Activated CD8-positive, alpha-beta memory T cell treated with anti-CD3 and anti-CD28 coated beads, Interleukin-2, amount 50 U/mL, for 4 hours (primary cell): ENCODE measurements at regions not wholly inside any gene's neighbourhood (a gene's known extent, or its start where the extent isn't known, plus 50 kb on each side); places are given as distances from the start of the nearest gene placed in this dataset.

Experiments used
- DNase-seq: peaks from one replicate; pipeline ENCODE4 v3.0.0-alpha.2; 2020

DNA sequence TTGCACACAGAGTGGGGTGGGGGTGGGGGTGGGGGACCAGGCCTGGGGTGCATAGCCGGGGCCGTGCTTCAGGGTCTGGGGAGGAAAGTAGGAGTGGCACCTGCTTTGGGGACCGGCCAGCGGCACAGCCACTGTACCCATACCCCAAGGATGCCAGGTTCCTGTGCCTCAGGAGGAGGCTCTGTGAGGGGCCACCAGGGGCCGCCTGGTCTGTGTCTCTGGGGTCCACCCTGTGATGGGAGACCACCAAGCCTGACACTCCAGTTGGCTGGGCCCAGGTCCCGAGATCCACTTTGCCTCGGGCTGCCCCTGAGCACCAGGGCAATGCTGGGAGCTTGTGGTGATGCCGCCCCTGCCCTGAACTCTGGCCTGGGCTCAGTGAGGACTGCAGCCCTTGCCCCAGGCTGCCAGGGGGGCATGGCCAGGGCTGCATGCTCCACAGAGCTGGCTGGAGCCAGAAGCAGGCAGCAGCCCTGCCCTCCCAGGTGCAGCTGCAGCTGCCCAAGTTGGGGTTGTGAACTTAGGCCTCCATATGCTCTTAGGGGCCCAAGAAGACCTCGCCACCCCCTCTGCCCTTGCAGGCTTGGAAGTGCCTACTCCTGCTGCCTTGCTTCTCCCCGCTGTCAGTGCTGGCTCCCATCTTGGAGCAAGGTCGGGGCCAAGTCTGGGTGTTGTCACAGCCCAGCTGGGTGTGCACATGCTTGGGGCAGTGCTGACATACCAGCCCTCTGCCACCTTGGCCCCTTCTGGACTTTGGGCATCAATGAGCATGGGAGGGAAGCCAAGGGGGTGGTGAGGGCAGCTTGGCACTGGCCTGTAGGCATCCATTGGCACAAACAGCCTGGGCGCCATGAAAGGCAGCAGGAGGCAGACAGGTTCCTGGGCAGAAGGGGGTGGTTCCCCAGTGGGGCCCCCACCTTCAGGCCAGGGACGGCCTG, 123.3 kb upstream of the THY1 start:
- DNase-seq = no peak

DNA sequence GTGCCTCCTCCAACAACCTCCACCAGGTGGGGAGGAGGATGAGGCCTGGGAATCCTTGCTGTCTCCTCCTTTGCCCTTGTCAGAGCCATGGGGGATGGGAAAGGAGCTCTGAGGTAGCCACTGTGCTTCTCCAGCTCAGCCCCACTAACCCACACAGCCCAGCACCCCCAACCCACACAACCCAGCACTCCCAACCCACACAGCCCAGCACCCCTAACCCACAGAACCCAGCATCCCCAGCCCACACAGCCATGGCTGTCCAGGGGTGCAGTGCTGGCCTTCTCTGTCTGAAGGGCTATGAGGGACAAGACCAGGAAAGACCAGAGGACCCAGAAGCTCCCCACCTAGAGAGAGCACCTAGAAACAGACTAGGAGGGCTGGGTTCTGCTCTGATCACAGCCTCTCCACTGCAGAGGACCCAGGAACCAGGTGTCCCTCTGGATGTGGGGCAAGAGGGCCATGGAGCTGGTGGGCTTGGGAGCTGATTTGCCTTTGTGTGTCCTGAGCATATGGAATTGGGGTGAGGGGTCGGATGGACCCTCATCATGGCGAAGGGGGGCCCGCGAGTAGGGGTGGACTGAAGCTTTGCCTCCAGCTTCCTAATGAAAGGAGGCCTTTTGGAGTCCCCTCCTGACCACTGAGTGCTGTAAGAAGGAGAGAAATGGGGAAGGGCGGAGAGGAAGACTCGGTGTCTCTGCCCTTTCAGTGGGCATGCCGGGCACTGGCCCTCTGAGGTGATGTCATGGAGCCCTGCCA, 117.6 kb upstream of the THY1 start:
- no peak for DNase-seq

DNA sequence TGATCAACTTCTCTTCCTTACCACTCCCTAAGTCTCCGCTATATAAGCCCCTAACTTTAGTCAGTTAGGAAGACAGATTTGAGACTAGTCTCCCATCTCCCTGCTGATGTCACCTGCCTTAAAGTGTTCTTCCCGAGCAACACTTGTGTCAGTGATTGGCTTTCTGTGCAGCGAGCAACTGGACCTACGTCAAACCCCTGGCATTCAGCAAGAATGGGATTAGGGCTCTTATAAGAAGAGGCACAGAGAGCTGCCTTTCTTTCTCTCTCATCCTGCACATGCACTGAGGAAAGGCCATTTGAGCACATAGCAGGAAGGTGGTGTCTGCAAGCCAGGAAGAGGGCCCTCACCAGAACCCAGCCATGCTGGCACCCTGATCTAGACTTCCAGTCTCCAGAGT, 116.6 kb upstream of the THY1 start:
- DNase-seq = no peak

DNA sequence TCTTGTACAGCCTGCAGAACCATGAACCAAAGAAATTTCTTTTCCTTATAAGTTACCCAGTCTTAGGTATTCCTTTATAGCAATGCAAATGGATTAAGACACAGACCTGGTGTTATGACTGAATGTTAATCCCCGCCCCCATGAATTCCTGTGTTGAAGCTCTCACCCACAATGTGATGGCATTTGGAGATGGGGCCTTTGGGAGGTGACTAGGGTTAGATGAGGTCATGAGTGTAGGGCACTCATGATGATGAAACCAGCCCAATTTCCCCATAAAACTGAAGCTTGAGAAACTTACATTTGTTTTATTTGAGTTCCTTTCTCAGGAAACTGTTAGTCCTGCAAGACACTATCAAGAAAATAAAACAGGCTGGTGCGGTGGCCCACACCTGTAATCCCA, 115.8 kb upstream of the THY1 start:
- DNase-seq = no peak

DNA sequence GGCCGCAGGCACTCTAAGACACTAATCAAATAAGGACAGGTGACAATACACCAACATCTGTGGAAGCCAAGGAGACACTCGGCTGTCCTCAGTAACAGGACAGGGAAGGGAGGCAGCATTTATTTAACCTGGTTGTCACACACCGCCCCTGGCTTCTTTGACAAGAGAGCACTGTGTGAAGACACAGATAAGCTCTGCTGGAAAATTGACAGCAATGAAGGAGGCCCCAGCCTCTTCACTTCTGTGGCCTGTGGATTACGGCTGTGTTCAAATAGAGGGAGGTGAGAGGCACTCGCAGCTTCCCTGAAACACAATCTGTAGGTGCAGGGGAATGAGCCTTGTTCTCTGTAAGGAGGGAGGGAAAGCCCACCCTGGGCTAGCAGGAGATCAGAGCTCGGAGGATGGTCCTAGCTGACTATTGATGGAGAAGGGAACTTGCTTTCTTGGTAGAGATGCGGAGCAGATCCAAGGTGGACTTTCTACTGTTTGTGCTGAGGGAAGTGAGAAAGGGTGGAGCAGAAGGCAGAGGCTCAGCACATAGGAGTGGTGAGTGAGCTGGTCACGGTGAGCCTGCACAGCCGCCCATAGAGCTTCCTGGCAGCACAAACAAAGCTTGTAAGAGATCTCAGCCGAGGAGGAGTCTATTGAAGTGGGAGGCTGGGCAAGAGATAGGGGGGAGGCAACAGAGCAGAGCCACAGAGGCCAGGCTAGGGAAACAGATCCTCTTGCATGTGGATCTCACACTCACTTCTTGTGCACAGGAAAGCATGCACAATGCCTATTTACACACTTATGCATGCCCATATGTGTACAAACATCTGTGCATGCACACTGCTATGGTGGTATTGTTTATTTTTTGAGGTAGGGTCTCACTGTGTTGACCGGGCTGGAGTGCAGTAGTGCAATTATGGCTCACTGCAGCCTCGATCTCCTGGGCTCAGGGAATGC, 114.6 kb upstream of the THY1 start:
- DNase-seq = no peak

DNA sequence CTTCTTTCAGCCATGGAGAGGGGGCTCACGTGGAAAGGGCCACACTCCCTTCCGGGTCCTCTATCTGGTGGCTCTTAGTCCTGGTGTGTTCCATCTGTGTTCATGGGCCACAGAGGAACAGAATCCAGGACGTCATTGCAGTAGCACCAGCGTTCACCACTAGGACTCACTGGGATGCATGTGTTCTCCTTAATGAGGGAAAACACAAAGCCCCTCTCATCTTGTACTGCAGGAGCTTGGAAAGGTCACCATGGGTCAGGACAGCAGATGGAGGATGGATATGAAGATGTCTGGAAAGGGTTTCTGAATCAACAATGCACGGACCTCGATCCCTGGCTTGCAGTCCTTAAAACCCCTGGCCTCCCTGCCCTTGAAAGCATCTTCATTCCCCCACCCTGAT, 113.8 kb upstream of the THY1 start:
- DNase-seq = no peak

DNA sequence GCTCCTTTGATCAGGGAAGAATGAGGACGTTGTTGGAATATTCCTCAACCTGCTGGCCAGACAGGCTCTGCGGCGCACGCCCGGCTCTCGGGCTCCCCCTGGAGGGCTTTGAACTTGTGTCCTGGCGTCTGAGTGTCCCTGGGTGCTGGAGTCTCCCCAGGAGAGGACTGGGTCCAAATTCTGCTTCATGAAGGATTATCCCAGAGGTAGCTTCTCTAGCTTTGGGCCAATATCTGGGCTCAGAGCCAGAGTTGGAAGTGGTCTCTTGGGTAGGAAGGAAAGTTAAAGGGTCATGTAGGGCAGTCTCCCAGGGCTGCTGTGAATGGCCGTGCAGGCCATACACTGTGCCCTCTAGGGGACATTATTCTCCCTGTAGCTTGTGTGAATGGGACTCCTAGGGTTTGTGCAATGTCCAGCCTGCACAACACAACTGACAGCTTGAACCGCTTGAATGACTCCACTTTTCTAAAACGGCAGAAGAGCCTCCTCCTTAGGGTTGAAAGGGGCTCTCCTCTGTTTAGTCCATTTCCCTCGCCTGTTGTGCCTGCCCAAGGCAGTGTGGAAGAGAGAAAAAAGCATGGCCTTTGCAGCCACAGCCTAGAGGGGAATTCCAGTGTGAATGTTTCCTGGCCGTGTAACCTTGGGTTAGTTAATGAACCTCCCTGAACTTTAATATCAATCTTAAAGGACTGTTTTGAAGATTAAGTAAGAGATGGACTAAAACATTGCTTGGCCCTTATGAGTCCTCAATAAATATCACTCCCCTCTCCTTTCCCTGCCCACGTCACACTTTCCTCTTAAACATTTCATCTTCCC, 111.2 kb upstream of the THY1 start:
- DNase-seq = peak; percentile 57

DNA sequence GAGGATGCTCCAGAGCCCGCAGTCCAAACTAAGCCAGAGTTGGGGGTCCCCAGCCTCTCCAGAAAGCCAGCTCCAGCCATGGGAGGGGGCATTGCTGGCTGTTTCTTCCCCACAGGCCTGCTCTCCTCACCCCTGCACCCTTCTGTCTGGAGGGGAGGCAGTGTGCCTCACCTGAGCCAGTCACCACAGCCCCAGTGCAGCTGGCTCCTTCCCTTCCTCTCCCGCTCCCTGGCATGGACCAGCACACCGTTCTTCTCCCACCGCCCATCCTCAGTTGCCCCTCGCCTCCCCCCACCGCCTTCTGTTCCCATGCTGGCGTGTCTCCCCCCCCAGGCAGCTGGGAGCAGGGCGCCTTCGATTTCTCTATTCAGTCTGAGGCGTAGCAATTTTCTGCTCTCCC, 110.5 kb upstream of the THY1 start:
- no peak for DNase-seq

DNA sequence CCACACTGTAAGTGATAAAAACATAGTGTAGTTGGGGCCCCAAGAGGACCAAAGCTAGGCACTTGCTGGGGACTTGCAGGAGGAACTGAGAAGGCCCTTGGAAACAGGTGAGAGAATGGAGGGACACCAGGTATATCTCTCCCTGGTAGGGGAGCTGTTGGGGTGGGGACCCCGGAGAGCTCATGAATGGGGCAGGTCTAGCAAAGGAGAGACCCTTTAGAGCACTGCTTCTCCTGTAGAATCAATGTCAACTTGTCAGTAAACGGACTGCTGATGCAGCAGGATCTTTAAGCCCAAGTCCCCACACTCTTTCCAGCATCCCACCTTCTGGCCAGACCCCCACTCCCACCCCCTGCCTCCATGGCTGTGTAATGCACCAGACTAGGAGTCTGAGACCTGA, 109.6 kb upstream of the THY1 start:
- DNase-seq = no peak

DNA sequence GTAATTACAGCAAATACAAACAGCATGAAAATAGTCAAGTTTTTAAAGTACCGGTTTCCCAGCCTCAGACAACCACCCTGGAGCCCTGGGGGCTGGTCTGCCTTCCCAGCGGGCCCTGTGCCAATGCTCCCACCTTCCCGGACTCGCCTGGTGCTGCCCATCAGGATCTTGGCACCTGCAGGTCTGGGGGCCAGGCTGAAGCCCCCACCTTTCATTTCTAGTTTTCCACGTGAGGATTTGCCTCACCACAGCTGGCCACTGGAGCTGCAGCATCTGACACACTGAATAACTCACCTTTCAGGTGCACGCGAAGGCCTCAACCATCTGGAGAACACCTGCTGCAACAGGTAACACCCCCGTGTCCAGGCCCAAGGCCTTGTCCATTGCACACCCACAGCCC, 108.7 kb upstream of the THY1 start:
- no peak for DNase-seq

DNA sequence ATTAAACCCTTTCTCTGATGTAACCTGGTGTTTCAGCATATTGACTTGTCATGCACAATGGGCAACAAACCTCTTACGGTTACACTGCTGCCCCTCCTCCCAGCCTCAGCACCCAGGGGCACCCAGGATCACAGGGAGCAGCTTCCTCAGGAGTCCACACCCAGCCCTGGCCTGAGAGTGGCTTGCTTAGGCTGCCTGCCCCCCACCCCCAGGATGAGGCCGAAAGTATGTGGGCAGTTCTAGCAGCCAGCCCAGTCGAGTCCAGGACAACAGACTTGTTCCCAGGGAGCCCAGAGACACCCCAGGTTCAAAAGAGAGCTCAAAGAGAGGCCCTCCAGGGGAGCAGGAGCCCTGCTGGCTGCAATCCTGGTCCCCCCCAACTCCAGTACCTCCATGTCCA, 108.1 kb upstream of the THY1 start:
- no peak for DNase-seq

DNA sequence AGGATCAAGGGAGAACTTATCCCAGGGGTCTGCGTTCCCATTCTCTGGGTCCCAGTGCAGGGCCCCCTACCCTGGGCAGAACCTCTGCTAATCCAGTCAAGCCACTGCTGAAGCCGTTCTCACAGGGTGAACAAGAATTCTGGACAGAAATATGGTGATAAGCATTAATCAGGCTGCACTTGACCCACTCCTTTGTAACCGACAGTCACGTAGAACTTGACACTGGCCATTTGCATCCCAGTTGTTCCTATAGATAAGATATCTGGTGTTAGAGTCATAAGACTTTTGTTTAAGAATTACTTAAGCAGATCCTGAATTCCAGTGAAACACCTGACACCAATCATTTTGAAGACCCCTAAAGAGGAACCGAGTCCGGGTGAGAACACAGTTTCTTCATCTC, 107.5 kb upstream of the THY1 start:
- no peak for DNase-seq

DNA sequence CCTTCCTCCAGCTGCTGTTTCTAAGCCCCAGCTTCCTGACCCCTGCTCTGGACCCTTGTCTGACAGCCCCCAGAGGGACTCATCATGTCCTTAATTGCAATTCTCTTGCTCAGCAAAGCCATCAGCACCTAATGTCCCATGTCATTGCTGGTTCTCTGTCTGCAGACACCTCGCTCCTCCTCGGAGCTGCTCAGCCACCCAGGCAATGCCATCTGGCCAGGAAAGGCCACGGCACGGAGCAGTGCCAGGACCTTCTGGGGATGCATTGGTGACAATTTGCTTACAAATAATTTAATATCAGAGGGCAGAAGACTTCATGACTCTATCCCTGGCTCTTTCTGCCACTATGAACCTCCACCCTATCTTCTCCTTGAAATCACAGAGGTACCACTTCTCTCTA, 107.0 kb upstream of the THY1 start:
- no peak for DNase-seq

DNA sequence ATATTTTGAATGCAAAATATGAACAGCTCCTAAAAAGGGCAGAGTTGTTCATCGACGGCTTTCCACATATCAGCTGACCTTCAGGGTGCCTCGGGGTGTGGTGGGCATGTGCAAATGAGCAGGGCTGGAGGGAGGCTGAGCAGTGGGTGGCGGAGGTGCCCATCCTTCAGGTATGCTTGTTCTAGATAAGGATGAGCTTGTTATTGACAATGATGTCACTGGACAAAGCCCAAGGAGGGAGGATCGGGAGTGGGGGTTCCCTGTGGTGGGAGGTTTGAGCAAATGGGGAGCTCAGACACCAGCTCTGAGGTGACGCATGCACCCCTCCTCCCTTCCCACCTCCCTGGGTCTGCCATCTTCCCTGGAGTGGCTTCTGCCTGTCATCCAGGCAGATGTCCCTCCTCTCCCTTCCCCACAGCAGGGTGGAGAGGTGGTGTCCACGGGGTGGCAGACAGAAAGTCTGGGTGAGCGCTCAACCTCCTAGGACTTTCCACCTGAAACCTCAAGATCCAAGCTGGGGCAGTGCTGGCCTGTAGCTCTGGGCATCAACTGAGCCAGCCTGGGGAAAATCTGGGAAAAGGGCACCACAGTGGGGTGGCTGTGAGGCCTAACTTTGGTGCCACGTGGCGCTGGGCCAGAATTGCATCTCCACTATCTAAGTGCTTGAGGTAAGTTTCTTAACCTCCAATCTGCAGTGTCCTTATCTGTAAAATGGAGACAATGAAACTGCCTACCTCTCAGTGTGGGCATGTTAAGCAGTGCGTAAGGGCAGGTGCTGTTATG, 106.3 kb upstream of the THY1 start:
- DNase-seq = no peak

DNA sequence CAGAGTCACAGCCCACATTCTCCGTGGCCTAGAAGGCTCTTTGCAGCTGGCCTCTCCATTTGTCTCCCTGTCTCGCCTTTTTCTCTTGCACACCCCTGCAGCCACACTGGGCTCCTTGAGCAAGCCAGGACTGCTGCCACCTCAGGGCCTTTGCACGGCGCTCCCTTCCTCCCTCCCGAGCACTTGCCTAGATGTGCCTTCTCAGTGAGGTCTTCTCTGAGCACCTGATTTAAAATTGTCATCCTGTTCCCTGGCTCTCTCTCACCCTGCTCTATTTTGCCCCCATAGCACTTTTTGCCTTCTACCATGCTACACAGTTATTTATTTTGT, 102.9 kb upstream of the THY1 start:
- DNase-seq = no peak

DNA sequence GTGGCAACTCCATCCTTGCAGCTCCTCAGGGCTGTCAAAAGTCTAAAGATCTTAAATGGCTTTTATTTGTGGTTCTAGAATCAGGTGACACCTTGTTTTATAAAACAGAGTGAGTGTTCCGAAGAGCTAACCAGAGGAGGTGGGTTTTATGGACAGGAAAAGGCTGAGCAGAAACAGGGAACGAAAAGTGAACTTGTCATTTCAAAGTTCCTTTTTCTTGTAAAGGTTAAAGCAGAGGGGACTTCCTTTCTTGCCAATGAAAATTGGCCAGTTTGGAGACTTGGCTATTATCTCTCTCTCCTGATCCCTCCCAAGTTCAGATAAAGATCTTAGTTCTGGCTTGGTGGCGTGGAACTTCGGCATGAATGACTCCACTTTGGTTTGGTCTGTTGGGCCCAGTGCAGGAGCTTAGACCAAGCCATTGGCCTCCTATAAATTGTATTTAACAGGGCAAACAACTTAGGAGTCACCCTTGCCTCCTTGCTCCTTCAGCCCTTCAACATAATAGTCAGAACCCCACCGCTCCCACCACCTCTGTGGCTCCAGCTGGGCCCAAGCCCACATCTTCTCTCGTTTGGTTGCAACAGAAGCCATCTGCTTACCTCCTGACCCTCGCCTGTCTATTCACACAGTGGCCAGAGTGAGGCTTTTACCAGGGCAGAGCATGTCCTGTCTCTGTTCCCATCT, 102.4 kb upstream of the THY1 start:
- DNase-seq = no peak

DNA sequence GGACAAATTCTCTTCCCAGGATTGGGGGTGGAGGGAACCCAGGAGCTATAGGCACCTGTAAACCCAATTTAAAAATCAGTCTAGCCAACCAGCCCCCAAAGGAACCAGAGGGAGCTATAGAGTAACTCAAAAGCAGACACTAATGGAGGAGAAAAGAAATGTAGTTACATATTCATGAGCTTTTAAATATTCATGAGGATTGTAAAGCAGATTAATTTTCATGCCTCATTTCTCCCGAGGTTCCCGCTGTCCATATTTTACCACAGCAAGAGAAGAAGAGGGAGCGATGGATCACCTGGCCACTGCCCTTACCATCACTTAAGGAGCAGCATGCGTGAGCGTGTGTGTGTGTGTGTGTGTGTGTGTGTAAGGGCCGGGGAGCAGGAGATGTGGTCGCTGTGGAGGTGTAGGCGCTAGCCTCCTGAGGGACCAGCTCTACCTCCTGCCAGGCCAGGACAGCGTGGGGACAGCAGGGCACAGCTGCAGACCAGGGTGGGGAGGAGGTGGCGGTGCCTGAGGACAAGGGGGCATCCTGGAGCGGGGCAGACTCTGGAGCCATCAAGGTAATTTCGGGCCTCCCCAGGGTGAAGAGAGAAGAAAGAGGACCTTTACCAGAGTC, 100.7 kb upstream of the THY1 start:
- no peak for DNase-seq

DNA sequence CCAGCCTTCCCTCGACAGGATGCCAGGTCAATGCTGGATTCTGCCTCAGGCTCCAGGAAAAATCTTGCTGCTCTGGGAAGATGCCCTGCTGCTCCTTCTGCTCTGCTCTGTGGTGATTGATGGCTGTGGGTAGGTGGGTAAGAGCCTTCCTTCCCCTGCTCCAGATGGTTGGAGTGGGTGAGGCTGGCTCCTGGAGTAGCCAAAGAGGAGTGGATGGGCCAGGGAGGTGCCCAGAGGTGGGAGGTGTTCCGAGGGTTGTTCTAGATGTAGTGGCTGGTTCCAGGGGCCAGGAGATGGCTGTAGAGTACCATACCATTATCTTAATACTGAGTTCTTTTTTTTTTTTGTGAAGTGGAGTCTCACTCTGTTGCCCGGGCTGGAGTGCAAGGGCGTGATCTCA, 99.6 kb upstream of the THY1 start:
- DNase-seq = no peak

DNA sequence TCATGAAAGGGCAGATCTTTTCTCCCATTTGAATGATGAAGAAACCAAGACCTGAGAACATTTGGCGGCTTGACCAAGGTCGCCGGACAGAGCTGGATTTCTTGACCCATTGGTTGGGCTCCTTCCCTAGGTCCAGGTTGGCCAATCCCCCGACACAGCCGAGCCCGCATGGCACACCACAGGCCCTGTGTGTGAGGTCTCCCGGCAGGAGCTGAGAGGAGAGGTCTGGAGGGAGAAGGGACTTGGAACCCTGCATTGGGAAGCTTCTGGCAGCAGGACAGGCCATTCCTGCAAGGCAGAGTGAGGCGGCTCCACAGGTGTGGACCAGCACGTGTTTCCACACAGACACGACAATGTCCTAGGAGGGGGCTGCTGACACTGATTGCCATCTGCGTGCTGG, 98.6 kb upstream of the THY1 start:
- DNase-seq = no peak

DNA sequence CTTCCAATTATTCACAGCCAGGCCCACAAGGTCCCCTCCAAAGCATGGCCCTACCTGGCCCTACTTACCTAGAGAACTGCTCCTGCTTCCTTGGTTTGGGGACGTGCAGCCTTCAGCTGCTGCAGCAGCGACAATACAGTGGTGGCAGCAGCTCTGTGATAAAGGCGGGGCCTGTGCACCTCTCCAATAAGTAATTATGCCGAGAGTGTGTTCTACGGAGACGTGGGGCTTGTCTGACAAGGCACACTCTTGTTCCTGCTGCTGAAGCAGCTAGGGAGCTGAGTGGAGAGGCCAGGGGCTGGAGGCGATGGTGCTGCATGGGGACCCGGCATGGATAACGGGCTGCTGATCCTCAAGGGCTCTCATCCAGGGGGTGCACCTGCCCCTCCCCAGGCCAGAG, 98.0 kb upstream of the THY1 start:
- no peak for DNase-seq

DNA sequence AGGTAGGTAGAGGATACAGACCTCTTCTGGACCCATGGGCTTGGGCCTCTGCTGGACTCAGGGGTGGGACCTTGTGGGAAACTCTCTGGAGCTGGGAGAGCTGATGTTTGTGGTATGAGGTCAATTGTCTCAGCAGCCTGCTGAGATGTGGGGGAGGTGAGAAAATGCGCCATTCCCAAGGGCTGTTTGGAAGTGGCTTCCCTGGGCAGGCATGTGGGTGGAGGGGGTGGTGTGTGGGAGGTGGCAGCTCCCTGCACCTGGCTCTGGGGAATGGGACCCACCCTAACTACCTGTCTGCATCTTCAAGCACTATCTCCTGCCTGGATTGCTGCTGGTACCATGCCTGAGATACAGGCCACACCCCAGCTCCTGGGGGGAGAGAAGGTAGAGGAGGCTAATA, 97.4 kb upstream of the THY1 start:
- no peak for DNase-seq
